Thymus (tissue), 11 donors: ENCODE measurements at regions not wholly inside any gene's neighbourhood (a gene's known extent, or its start where the extent isn't known, plus 50 kb on each side); places are given as distances from the start of the nearest gene placed in this dataset.

Source experiments
- DNase-seq, 9 donors: peaks; one replicate each; pipeline ENCODE4 v3.0.0-alpha.2; 2013; ENCODE audit warnings: low spot score in 9 of 9, low read depth in 6 of 9, missing footprints in 1 of 9
- H3K27ac ChIP-seq, 2 donors: one replicate each; pipeline ENCODE4 v1.5.1; 2013; ENCODE audit warnings: control low read depth in 1 of 2, low read depth in 1 of 2, low read length in 1 of 2, mild to moderate bottlenecking in 1 of 2, moderate library complexity in 1 of 2
- H3K27me3 ChIP-seq, 2 donors: one replicate each; pipeline ENCODE4 v1.5.1; 2013; ENCODE audit warnings: low read length in 1 of 2; ENCODE audit not compliant: control insufficient read depth in 2 of 2, insufficient read depth in 1 of 2
- H3K36me3 ChIP-seq, 2 donors: one replicate each; pipeline ENCODE4 v1.5.1; 2013; ENCODE audit warnings: low read length in 1 of 2, mild to moderate bottlenecking in 1 of 2, moderate library complexity in 1 of 2; ENCODE audit not compliant: control insufficient read depth in 2 of 2, insufficient read depth in 2 of 2
- H3K4me1 ChIP-seq, 2 donors: one replicate each; pipeline ENCODE4 v1.5.1; 2013; ENCODE audit warnings: low read length in 2 of 2; ENCODE audit not compliant: control insufficient read depth in 2 of 2, insufficient read depth in 2 of 2
- H3K4me3 ChIP-seq, 2 donors: one replicate each; pipeline ENCODE4 v1.5.1; 2013; ENCODE audit warnings: low read length in 2 of 2, control low read depth in 1 of 2, mild to moderate bottlenecking in 1 of 2
- H3K9me3 ChIP-seq, 2 donors: one replicate each; pipeline ENCODE4 v1.5.1; 2013; ENCODE audit warnings: low read length in 1 of 2, mild to moderate bottlenecking in 1 of 2; ENCODE audit not compliant: control insufficient read depth in 2 of 2, insufficient read depth in 1 of 2
- WGBS: extraction: QIAGEN DNeasy Blood & Tissue Kit; methylation state at CpG from one replicate; pipeline ENCODE4 v1.1.7; 2013; 5-methylcytosine and 5-hydroxymethylcytosine counted together
- donor health status: healthy.

- Histone ChIP-seq H3K27me3 (no peaks in the 10 kb centered on the region), H3K36me3 (no peaks in the 10 kb centered on the region), H3K9me3 (no peaks in the 10 kb centered on the region), H3K4me1 (no peaks in the 10 kb centered on the region), H3K27ac (no peak overlapping the region), H3K4me3 (no peak overlapping the region)
- WGBS, result 82% methylated on average over 1 of the region's 1 CpG
- DNase-seq, result no peak
These were observed 713.9 kb downstream of the EFNA5 start for GRCh38 chr5:106956886-106957285.

DNA sequence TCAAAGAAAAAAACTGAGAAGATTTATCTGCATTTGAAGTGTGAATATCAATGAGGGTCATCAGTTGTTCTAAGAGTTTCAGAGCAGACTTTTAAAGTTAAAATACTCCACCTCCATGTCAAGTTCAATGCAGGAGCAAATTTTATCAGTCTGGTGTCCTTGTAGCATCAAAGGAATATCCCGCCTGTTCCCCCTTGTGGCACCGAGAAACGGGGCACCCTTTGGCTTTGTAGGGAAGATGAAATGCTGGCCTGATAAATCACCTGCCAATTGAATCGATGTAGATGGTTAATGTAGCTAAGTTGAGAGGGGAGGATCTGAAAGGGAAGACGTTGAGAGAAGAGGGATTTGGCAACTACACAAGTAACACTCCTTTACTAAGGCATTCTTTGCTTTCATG lies 714.5 kb downstream of the EFNA5 start:
- no peaks in the 10 kb centered on the region for H3K36me3 ChIP-seq
- WGBS, result 88% methylated on average over 5 of the region's 5 CpGs
- H3K27ac ChIP-seq, result no peak overlapping the region
- H3K9me3 ChIP-seq, result no peaks in the 10 kb centered on the region
- H3K4me1 ChIP-seq, result no peaks in the 10 kb centered on the region
- H3K4me3 ChIP-seq, result no peak overlapping the region
- DNase-seq, result no peak
- H3K27me3 ChIP-seq, result no peaks in the 10 kb centered on the region

- no peaks in the 10 kb centered on the region for H3K36me3 ChIP-seq
- no peak overlapping the region for H3K4me3 ChIP-seq
- H3K27ac ChIP-seq, result no peak overlapping the region
- 92% methylated on average over 3 of the region's 3 CpGs for WGBS
- H3K27me3 ChIP-seq, result no peaks in the 10 kb centered on the region
- no peak for DNase-seq
- H3K4me1 ChIP-seq, result no peaks in the 10 kb centered on the region
- no peaks in the 10 kb centered on the region for H3K9me3 ChIP-seq
These were observed 729.8 kb downstream of the EFNA5 start for GRCh38 chr5:106940986-106941385.

- Histone ChIP-seq H3K27me3 (no peaks in the 10 kb centered on the region), H3K4me1 (no peaks in the 10 kb centered on the region), H3K36me3 (no peaks in the 10 kb centered on the region), H3K4me3 (no peak overlapping the region), H3K9me3 (no peaks in the 10 kb centered on the region), H3K27ac (no peak overlapping the region)
- WGBS, result 95% methylated on average over 8 of the region's 8 CpGs
- no peak for DNase-seq
These were observed 730.4 kb downstream of the EFNA5 start for GRCh38 chr5:106940301-106940846.

DNA sequence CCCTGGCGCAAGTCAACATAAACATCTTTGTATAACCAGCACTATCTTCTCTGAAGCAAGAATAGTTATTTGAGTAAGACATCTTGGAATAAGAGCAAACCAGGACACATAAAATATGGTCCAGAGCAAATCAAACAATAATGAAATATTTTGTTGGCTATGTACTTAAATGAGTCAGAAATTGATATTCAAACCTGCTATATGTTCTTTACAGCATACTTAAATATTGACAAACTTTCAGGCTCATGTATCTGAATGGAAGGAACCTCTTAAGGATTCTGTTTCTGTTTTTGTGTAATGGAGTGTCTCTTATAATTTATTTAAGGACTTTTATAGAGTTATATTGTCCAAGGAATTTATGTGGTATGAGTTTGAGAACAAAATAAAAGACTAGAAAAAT lies 747.3 kb downstream of the EFNA5 start:
- WGBS, result 97% methylated on average over 1 of the region's 1 CpG
- H3K36me3 ChIP-seq, result no peaks in the 10 kb centered on the region
- H3K4me3 ChIP-seq, result no peak overlapping the region
- no peaks in the 10 kb centered on the region for H3K9me3 ChIP-seq
- DNase-seq, result no peak
- H3K27me3 ChIP-seq, result no peaks in the 10 kb centered on the region
- H3K4me1 ChIP-seq, result no peaks in the 10 kb centered on the region
- no peak overlapping the region for H3K27ac ChIP-seq

GRCh38 chr5:106921567-106921966 lies 749.2 kb downstream of the EFNA5 start:
- Histone ChIP-seq H3K27me3 (no peaks in the 10 kb centered on the region), H3K36me3 (no peaks in the 10 kb centered on the region)

GRCh38 chr5:106910486-106910885 lies 760.3 kb downstream of the EFNA5 start:
- Histone ChIP-seq H3K27ac (no peak overlapping the region), H3K36me3 (no peaks in the 10 kb centered on the region), H3K9me3 (no peaks in the 10 kb centered on the region), H3K27me3 (no peaks in the 10 kb centered on the region), H3K4me1 (no peaks in the 10 kb centered on the region), H3K4me3 (no peak overlapping the region)
- DNase-seq, result no peak
- 95% methylated on average over 3 of the region's 3 CpGs for WGBS

More at GRCh38 chr5:106921567-106921966, 749.2 kb downstream of the EFNA5 start:
- Histone ChIP-seq H3K4me3 (no peak overlapping the region), H3K9me3 (no peaks in the 10 kb centered on the region), H3K27ac (no peak overlapping the region), H3K4me1 (no peaks in the 10 kb centered on the region)
- no peak for DNase-seq
- whole genome bisulfite sequencing, result 94% methylated on average over 5 of the region's 5 CpGs

GRCh38 chr5:106909716-106910115 lies 761.0 kb downstream of the EFNA5 start:
- 98% methylated on average over 1 of the region's 1 CpG for WGBS
- Histone ChIP-seq H3K27me3 (no peaks in the 10 kb centered on the region), H3K4me1 (no peaks in the 10 kb centered on the region), H3K9me3 (no peaks in the 10 kb centered on the region), H3K36me3 (no peaks in the 10 kb centered on the region), H3K4me3 (no peak overlapping the region), H3K27ac (no peak overlapping the region)
- no peak for DNase-seq

- Histone ChIP-seq H3K27me3 (no peaks in the 10 kb centered on the region), H3K27ac (no peak overlapping the region), H3K4me1 (no peaks in the 10 kb centered on the region), H3K4me3 (no peak overlapping the region), H3K36me3 (no peaks in the 10 kb centered on the region), H3K9me3 (no peaks in the 10 kb centered on the region)
- DNase-seq, result no peak
These were observed 762.8 kb downstream of the EFNA5 start for GRCh38 chr5:106907979-106908378.

- Histone ChIP-seq H3K4me3 (no peak overlapping the region), H3K4me1 (no peaks in the 10 kb centered on the region), H3K9me3 (no peaks in the 10 kb centered on the region), H3K27ac (no peak overlapping the region), H3K36me3 (no peaks in the 10 kb centered on the region), H3K27me3 (no peaks in the 10 kb centered on the region)
- DNase-seq, result no peak
- whole genome bisulfite sequencing, result 91% methylated on average over 2 of the region's 2 CpGs
These were observed 764.5 kb downstream of the EFNA5 start for GRCh38 chr5:106906199-106906598.
